Mesendoderm (in vitro differentiated cells): ENCODE measurements at regions not wholly inside any gene's neighbourhood (a gene's known extent, or its start where the extent isn't known, plus 50 kb on each side); places are given as distances from the start of the nearest gene placed in this dataset.

Experiments
- DNase-seq: peaks from one replicate; pipeline ENCODE4 v3.0.0; 2013
- H2AK5ac ChIP-seq: 2 replicates; pipeline ENCODE4 v1.6.1; 2013; ENCODE audit warnings: low read length, inconsistent platforms
- H2BK120ac ChIP-seq: 2 replicates; pipeline ENCODE4 v1.6.1; 2013; ENCODE audit warnings: low read depth, mild to moderate bottlenecking, low read length, moderate library complexity, mixed read lengths
- H2BK15ac ChIP-seq: replicated peaks from 2 replicates; pipeline ENCODE4 v1.6.1; 2013; ENCODE audit warnings: low read depth, mild to moderate bottlenecking, moderate library complexity
- H2BK5ac ChIP-seq: 2 replicates; pipeline ENCODE4 v1.6.1; 2013; ENCODE audit warnings: low read length, inconsistent platforms
- H3K18ac ChIP-seq: 2 replicates; pipeline ENCODE4 v1.6.1; 2013; ENCODE audit warnings: mild to moderate bottlenecking, low read length, mixed read lengths
- H3K23ac ChIP-seq: one replicate; pipeline ENCODE4 v1.6.1; 2013; ENCODE audit warnings: low read length
- H3K27ac ChIP-seq: 2 replicates; pipeline ENCODE4 v1.5.1; 2013; ENCODE audit warnings: low read depth, mild to moderate bottlenecking, inconsistent platforms, low read length, moderate library complexity
- H3K27me3 ChIP-seq: 2 replicates; pipeline ENCODE4 v1.6.1; 2013; ENCODE audit warnings: low read length, control low read depth, mild to moderate bottlenecking, inconsistent platforms; ENCODE audit not compliant: insufficient read depth, poor library complexity
- H3K36me3 ChIP-seq: 2 replicates; pipeline ENCODE4 v1.6.1; 2013; ENCODE audit warnings: low read length, inconsistent platforms; ENCODE audit not compliant: control insufficient read depth, insufficient read depth
- H3K4ac ChIP-seq: one replicate; pipeline ENCODE4 v1.6.1; 2013; ENCODE audit warnings: low read depth, mild to moderate bottlenecking, low read length, moderate library complexity
- H3K4me1 ChIP-seq: 2 replicates; pipeline ENCODE4 v1.6.1; 2013; ENCODE audit warnings: low read depth, low read length, inconsistent platforms; ENCODE audit not compliant: control insufficient read depth
- H3K4me2 ChIP-seq: 2 replicates; pipeline ENCODE4 v1.6.1; 2013; ENCODE audit warnings: low read length
- H3K4me3 ChIP-seq: 2 replicates; pipeline ENCODE4 v1.5.1; 2013; ENCODE audit warnings: mild to moderate bottlenecking, low read length
- H3K56ac ChIP-seq: one replicate; pipeline ENCODE4 v1.6.1; 2013; ENCODE audit warnings: low read length
- H3K79me1 ChIP-seq: 2 replicates; pipeline ENCODE4 v1.6.1; 2013; ENCODE audit warnings: low read length, inconsistent platforms
- H3K79me2 ChIP-seq: 2 replicates; pipeline ENCODE4 v1.6.1; 2013; ENCODE audit warnings: mild to moderate bottlenecking, low read length; ENCODE audit not compliant: control insufficient read depth, insufficient read depth
- H3K9ac ChIP-seq: 2 replicates; pipeline ENCODE4 v1.6.1; 2013; ENCODE audit warnings: low read length, inconsistent platforms
- H4K5ac ChIP-seq: one replicate; pipeline ENCODE4 v1.6.1; 2013; ENCODE audit warnings: low read length
- H4K8ac ChIP-seq: one replicate; pipeline ENCODE4 v1.6.1; 2013; ENCODE audit warnings: low read depth, mild to moderate bottlenecking, control low read depth, low read length, moderate library complexity
- WGBS: extraction: QIAGEN DNeasy Blood & Tissue Kit; methylation state at CpG from one replicate; pipeline ENCODE4 v1.1.7; 2013; ENCODE audit warnings: low lambda C conversion rate, missing lambda C conversion rate; ENCODE audit not compliant: insufficient coverage; ENCODE audit errors: extremely low coverage; 5-methylcytosine and 5-hydroxymethylcytosine counted together

DNA sequence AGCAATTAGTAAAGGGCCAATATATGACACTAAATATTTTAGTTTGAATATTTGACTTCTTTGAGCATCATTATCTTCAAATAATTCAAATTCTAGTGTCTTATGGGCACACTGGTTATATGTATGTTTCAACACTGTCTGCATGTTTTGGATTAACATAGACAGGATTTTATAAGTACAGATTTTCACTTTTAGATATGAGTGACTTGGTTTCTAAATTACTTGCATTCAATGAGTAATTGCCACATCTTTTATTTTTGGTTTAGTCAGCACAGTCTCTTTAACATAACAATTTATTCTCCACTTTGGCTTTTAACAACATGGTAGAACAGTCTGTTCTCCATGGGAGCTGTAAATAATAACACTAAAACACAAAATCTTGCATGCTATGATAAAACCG lies 674.8 kb downstream of the TBL1XR1 start:
- Histone ChIP-seq H3K18ac (no peak overlapping the region), H3K27me3 (no peaks in the 10 kb centered on the region), H3K23ac (no peak overlapping the region), H3K36me3 (no peaks in the 10 kb centered on the region), H3K9ac (no peak overlapping the region), H3K4me3 (no peak overlapping the region), H3K4me2 (no peak overlapping the region), H3K79me2 (no peaks in the 10 kb centered on the region), H3K27ac (no peak overlapping the region), H3K79me1 (no peaks in the 10 kb centered on the region), H3K4me1 (no peaks in the 10 kb centered on the region), H2BK120ac (no peak overlapping the region), H4K5ac (no peak overlapping the region), H4K8ac (no peak overlapping the region), H2BK15ac (no peak overlapping the region), H2AK5ac (no peak overlapping the region), H2BK5ac (no peak overlapping the region), H3K4ac (no peak overlapping the region), H3K56ac (no peak overlapping the region)
- WGBS, result no CpG with 5 or more reads among the region's 1 CpG
- no peak for DNase-seq

- Histone ChIP-seq H3K18ac (no peak overlapping the region), H3K9ac (no peak overlapping the region)
- no CpG with 5 or more reads among the region's 5 CpGs for WGBS
Observed at GRCh38 chr3:176521531-176522175, 675.6 kb downstream of the TBL1XR1 start.

DNA sequence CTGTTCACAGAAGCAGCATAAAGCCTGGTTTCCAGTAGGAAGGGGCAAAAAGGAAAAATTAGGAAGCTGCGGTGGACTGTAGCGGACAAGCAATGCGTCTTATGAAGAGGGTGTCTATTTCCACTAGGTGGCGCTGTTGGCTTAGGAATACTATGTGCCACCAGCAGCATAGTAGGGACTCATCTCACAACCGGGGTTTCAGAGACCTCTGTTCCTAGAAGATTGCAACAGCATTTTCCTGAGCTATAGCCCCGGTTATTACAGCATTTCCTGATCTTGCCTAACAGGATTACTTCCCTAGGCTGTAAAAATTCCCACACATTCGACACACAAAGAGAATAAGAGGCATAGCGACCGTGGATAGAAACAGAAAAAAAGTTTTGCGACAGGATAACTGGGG lies 683.0 kb downstream of the TBL1XR1 start:
- H3K9ac ChIP-seq, result no peak overlapping the region
- H3K4me3 ChIP-seq, result no peak overlapping the region
- H3K27me3 ChIP-seq, result peaks cover 2% of the 10 kb centered on the region
- no peak overlapping the region for H3K4ac ChIP-seq
- H3K4me1 ChIP-seq, result no peaks in the 10 kb centered on the region
- H2AK5ac ChIP-seq, result no peak overlapping the region
- H3K79me2 ChIP-seq, result no peaks in the 10 kb centered on the region
- H2BK5ac ChIP-seq, result no peak overlapping the region
- no peak overlapping the region for H2BK120ac ChIP-seq
- no peaks in the 10 kb centered on the region for H3K36me3 ChIP-seq
- peak; percentile 89 for DNase-seq
- H2BK15ac ChIP-seq, result no peak overlapping the region
- H3K79me1 ChIP-seq, result no peaks in the 10 kb centered on the region
- no peak overlapping the region for H3K4me2 ChIP-seq
- no peak overlapping the region for H3K27ac ChIP-seq
- H3K56ac ChIP-seq, result no peak overlapping the region
- no CpG with 5 or more reads among the region's 10 CpGs for WGBS
- H4K8ac ChIP-seq, result no peak overlapping the region
- no peak overlapping the region for H3K18ac ChIP-seq
- H4K5ac ChIP-seq, result no peak overlapping the region
- no peak overlapping the region for H3K23ac ChIP-seq

More at GRCh38 chr3:176521531-176522175, 675.6 kb downstream of the TBL1XR1 start:
- H3K79me1 ChIP-seq, result no peaks in the 10 kb centered on the region
- no peak overlapping the region for H2BK120ac ChIP-seq
- H3K4me3 ChIP-seq, result no peak overlapping the region
- no peak overlapping the region for H3K4ac ChIP-seq
- no peak overlapping the region for H2BK5ac ChIP-seq
- H4K5ac ChIP-seq, result no peak overlapping the region
- H3K27me3 ChIP-seq, result no peaks in the 10 kb centered on the region
- DNase-seq, result peak; percentile 66
- no peaks in the 10 kb centered on the region for H3K36me3 ChIP-seq
- no peak overlapping the region for H3K4me2 ChIP-seq
- H3K79me2 ChIP-seq, result no peaks in the 10 kb centered on the region
- no peak overlapping the region for H2BK15ac ChIP-seq
- no peak overlapping the region for H3K23ac ChIP-seq
- no peak overlapping the region for H2AK5ac ChIP-seq
- H3K56ac ChIP-seq, result no peak overlapping the region
- H4K8ac ChIP-seq, result no peak overlapping the region
- H3K4me1 ChIP-seq, result no peaks in the 10 kb centered on the region
- no peak overlapping the region for H3K27ac ChIP-seq

- no peak overlapping the region for H3K9ac ChIP-seq
- peaks cover 2% of the 10 kb centered on the region for H3K27me3 ChIP-seq
- H3K27ac ChIP-seq, result no peak overlapping the region
- no peak overlapping the region for H3K56ac ChIP-seq
- no peaks in the 10 kb centered on the region for H3K79me1 ChIP-seq
- H2BK120ac ChIP-seq, result no peak overlapping the region
- no CpG with 5 or more reads among the region's 1 CpG for WGBS
- no peak overlapping the region for H2AK5ac ChIP-seq
- peak; percentile 48 for DNase-seq
- no peaks in the 10 kb centered on the region for H3K36me3 ChIP-seq
- no peaks in the 10 kb centered on the region for H3K4me1 ChIP-seq
- no peak overlapping the region for H4K8ac ChIP-seq
- H3K4ac ChIP-seq, result no peak overlapping the region
- H3K4me2 ChIP-seq, result no peak overlapping the region
- H2BK15ac ChIP-seq, result no peak overlapping the region
- H2BK5ac ChIP-seq, result no peak overlapping the region
- no peak overlapping the region for H3K23ac ChIP-seq
- H3K79me2 ChIP-seq, result no peaks in the 10 kb centered on the region
- peak overlapping the region; percentile 9 for H3K4me3 ChIP-seq
- no peak overlapping the region for H4K5ac ChIP-seq
- H3K18ac ChIP-seq, result no peak overlapping the region
Observed at GRCh38 chr3:176513604-176514003, 683.7 kb downstream of the TBL1XR1 start.

DNA sequence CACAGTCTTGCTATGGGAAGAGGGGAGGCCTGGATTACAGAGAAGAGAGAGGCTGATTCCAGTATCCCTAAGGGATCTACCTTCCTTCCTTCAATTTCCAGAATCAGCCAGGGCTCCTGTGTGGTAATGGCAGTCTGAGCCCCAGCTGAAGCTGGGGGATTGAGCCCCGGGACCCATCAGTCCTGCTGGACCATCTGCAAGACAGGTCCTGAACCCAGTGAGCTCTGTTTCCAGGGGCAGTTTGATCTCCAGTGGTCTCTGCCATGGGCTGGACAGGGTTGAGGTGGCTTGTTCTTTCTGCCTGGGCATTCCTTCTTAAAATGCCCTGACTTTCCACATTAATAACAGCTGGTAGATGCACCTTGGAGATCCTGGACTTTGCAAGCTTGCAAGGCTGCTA lies 685.2 kb downstream of the TBL1XR1 start:
- no CpG with 5 or more reads among the region's 1 CpG for WGBS
- no peak overlapping the region for H3K27ac ChIP-seq
- no peak overlapping the region for H2BK120ac ChIP-seq
- H3K56ac ChIP-seq, result no peak overlapping the region
- H3K4me2 ChIP-seq, result no peak overlapping the region
- H4K8ac ChIP-seq, result no peak overlapping the region
- H3K79me2 ChIP-seq, result no peaks in the 10 kb centered on the region
- H3K4ac ChIP-seq, result no peak overlapping the region
- DNase-seq, result no peak
- no peaks in the 10 kb centered on the region for H3K36me3 ChIP-seq
- H3K4me1 ChIP-seq, result no peaks in the 10 kb centered on the region
- no peak overlapping the region for H3K9ac ChIP-seq
- H3K18ac ChIP-seq, result no peak overlapping the region
- no peak overlapping the region for H4K5ac ChIP-seq
- H3K27me3 ChIP-seq, result peaks cover 2% of the 10 kb centered on the region
- H2BK15ac ChIP-seq, result no peak overlapping the region
- no peak overlapping the region for H3K4me3 ChIP-seq
- H3K23ac ChIP-seq, result no peak overlapping the region
- no peaks in the 10 kb centered on the region for H3K79me1 ChIP-seq
- H2BK5ac ChIP-seq, result no peak overlapping the region
- H2AK5ac ChIP-seq, result no peak overlapping the region

DNA sequence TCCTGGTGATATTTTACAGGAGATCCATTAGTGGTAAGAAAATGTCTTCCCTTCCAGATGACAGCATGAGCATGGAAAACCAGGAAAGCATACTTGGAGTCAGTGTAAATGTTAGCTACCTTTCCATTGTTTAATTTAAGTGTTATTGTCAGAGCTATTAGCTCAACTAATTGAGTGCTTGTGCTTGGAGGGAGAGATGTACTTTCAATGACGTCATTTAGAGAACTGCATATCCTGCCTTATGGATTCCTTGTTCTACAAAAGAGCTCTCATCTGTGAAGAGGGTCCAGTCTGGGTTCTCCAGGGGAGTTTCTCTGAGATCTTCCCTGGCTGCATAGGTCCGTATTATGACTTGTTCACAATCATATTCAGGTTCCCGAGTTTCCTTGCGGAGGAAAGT lies 687.2 kb downstream of the TBL1XR1 start:
- H3K79me1 ChIP-seq, result no peaks in the 10 kb centered on the region
- no peak overlapping the region for H4K8ac ChIP-seq
- H3K18ac ChIP-seq, result no peak overlapping the region
- H3K79me2 ChIP-seq, result no peaks in the 10 kb centered on the region
- no CpG with 5 or more reads among the region's 4 CpGs for WGBS
- H3K9ac ChIP-seq, result no peak overlapping the region
- no peak overlapping the region for H4K5ac ChIP-seq
- H3K4me3 ChIP-seq, result no peak overlapping the region
- H3K4me2 ChIP-seq, result no peak overlapping the region
- no peak overlapping the region for H3K27ac ChIP-seq
- no peak overlapping the region for H3K23ac ChIP-seq
- H3K4ac ChIP-seq, result no peak overlapping the region
- H2BK120ac ChIP-seq, result no peak overlapping the region
- no peak overlapping the region for H2BK15ac ChIP-seq
- H3K56ac ChIP-seq, result no peak overlapping the region
- no peak overlapping the region for H2AK5ac ChIP-seq
- DNase-seq, result no peak
- no peak overlapping the region for H2BK5ac ChIP-seq
- H3K27me3 ChIP-seq, result peaks cover 2% of the 10 kb centered on the region
- H3K36me3 ChIP-seq, result no peaks in the 10 kb centered on the region
- H3K4me1 ChIP-seq, result no peaks in the 10 kb centered on the region
